GM21367 (cell line): ENCODE measurements at regions not wholly inside any gene's neighbourhood (a gene's known extent, or its start where the extent isn't known, plus 50 kb on each side); places are given as distances from the start of the nearest gene placed in this dataset.

Experiments used
- ATAC-seq: cut with Tn5 transposase; IDR thresholded peaks from one replicate; pipeline ENCODE4 v1.9.1; 2021; ENCODE audit not compliant: unreplicated experiment

DNA sequence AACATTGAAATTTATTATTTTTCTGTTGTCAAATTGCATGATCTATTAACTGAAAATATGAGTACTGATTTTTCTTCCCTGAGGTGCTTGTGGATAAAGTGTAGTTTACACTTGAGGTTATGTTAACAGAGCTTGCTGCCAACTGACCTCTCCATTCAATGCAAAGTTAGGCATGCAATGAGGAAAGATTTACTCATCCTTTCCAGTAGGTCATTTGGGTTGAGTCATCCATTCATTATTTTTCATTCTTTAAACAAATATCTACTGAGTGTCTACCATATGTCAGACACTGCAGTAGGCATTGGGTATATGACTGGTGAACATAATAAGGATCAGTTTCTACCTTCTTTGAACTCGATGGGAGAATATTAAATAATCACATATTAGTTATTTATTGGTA lies 604.1 kb downstream of the EDEM1 start:
- no peak for ATAC-seq

- no peak for ATAC-seq
Observed at GRCh38 chr3:5796541-5796940, 609.0 kb downstream of the EDEM1 start.

DNA sequence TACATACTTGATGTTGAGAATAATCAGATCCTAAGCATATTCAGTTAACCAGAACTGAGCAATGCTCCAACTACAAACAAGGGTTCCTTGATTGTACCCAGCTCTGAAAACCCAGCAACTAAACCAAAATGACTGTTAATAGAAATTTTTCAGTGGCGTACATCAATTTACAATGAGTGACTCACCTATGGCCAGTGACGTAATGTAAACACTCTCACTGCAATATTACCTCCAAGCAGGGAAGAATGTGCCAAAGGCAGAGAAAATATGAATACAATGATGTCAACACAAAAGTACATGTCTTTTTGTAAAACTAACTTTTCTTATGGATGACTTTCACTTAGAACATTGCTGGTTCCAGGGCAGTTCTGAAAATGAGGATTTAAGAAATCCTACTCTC lies 611.3 kb downstream of the EDEM1 start:
- ATAC-seq, result no peak

DNA sequence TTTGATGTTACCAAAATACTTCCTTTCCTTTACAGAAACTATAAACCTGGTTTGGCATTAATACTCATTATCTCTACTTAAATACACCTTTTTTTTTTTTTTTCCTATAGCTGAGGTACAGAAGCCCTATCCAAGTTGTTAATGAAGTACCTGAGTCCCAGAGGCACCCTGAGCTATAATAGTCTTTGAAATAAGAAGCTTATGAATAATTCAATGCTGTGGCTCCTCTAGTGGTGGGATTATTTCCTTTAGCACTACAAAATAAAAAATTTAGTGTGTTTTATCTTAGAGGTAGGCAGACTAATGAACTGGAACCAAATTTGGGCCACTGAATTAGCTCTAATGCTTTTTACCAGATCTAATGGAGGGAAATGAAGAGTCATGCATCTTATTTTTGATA lies 611.9 kb downstream of the EDEM1 start:
- no peak for ATAC-seq

GRCh38 chr3:5800965-5801364 lies 613.5 kb downstream of the EDEM1 start:
- ATAC-seq, result no peak

DNA sequence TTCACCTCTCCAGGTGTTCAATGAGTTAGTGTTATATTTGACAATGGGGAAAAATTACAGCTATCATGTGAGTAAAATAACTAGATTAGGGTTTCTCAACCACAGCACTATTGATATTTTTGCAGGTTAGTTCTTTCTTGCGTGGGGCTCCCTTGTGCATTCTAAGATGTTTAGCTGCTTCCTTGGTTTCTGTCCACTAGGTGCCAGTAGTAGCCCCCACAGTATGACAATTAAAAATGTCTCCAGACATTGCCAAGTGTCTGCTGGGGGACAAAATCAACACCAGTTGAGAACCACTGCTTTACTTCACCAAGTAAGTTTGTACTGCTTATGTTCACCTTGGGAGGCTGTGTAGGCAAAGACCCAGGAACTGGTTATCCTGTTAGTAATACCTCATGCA lies 618.7 kb downstream of the EDEM1 start:
- peak; percentile 65 for ATAC-seq

DNA sequence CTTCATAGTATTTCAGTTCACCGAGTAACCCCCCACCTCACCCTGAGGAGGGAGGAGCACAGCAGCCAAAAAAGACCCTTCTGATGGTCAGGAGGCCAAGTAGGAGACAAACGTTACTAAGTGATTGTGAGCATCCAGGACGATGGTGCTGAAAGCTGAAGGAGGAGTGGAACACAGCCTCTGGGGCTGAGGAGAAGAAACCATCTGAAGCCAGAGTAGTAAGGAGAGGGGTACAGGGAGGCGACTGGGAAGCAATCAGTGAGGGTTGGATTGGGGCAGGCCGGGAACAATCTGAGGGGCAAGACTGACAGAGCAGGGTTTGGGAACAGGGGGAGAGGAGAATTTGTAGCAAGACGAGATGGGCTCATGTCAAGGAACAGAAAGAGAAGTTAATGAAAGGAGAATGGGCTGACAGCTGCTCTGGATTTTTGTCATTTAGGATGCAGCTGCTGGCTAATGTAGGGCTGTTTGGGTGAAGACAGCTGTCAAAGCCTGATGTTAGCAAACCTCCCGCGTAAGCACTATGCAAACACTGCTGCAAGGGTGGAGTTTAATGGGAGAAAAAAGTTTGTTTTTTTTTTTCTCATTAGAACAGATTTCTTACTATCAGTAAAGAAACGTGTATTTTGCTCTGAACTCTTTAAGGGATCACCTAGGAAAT lies 622.2 kb downstream of the EDEM1 start:
- ATAC-seq, result no peak

GRCh38 chr3:5811016-5811415 lies 623.5 kb downstream of the EDEM1 start:
- ATAC-seq, result no peak

- no peak for ATAC-seq
Observed at GRCh38 chr3:5813521-5813920, 626.0 kb downstream of the EDEM1 start.

- ATAC-seq, result no peak
Observed at GRCh38 chr3:5822843-5823242, 635.3 kb downstream of the EDEM1 start.

GRCh38 chr3:5826467-5826866 lies 639.0 kb downstream of the EDEM1 start:
- no peak for ATAC-seq

DNA sequence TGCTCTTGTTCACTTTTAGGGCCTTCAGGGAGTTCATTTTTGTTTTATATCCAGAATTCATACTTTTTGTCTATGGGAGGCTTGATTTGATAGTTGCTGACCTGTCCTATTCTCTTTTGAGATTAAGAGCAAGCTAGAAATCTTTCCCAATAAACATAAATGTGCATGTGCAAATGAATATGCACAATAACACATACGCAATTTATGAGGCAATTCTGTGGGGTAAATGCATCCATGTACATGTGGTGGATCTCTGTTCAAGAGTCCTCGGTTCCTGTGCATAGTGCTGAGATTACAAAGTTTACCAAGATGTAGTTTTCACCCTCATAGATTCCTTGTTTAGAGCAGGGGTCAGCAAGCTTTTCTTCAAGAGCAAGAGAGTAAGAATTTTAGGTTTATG lies 640.7 kb downstream of the EDEM1 start:
- no peak for ATAC-seq

DNA sequence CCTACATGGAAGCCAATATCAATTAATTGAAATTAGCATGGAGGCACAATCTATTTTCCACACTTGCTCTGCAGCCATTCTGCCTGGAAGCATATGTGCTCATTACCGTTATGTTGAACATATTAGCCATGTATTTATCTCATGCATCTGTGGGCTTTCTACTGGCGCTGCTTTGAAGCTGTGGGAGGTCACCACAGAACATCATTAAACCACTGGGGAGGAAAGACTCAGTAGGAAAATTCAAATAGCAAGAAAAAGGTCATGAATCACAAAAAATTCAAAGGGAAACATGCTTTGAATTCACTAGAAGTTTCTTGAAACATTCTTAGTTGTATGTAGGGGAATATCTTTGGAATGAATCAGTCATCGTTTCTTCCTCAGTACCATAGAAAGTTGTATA lies 652.5 kb downstream of the EDEM1 start:
- no peak for ATAC-seq

DNA sequence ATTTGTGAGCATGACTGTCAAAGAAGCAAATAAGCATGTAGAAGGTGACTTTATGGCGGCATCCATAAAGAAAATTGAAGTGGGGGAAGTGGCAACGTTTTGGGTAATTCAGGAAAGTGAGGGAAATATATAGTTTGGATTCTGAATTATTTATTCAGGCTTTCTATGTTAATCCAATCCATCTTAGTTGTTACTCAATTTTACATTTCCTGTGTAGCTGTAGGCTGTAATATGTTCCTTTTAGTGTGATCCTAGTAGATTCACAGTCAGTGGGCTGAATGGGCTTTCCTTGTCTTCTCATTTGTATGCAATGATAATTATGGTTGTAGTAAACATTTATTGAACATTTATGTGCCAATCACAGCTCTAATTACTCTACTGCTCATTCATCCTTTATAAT lies 654.1 kb downstream of the EDEM1 start:
- ATAC-seq, result no peak

GRCh38 chr3:5846261-5846660 lies 658.8 kb downstream of the EDEM1 start:
- ATAC-seq, result no peak

DNA sequence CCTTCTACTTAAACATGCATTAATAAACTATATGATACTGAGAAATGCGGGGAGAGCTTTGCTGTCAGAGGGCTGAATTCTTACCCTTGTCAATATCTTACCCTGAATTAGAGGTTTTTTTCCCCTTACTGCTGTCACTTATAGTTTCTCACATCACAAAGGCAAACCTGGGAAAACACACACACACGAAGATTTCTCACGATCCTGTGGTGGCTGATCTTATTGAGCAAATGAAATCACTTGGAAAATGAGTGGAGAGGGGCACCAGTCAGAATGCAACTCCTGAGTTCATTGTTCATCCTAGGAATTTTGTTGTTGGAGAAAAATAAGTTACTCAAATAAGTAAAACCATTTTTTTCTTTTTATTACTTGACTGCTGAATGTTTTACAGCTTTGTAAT lies 673.6 kb downstream of the EDEM1 start:
- no peak for ATAC-seq

- no peak for ATAC-seq
Observed at GRCh38 chr3:5874931-5875341, 687.4 kb downstream of the EDEM1 start.

- ATAC-seq, result no peak
Observed at GRCh38 chr3:5888851-5889250, 701.3 kb downstream of the EDEM1 start.

- ATAC-seq, result no peak
Observed at GRCh38 chr3:5889374-5889773, 701.9 kb downstream of the EDEM1 start.

- ATAC-seq, result no peak
Observed at GRCh38 chr3:5891711-5892110, 704.2 kb downstream of the EDEM1 start.

DNA sequence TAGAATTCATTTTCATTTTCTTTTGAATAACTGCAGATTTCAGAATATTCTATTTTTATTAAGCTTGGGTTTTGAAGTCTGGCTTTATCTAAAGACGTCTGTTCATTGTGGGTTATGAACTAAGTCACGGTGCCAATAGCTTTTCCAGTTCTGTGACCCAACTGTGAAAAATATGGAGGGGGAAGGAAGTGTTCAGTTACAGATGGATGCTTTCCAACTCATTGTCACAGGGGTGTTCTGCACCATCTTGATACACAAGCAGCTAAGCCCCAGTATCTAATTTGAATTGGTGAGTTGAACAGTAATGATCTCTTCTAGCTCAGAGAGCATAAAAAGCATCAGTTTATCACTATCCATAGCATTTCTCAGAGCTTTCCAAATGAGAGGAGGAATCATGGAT lies 710.6 kb downstream of the EDEM1 start:
- no peak for ATAC-seq

DNA sequence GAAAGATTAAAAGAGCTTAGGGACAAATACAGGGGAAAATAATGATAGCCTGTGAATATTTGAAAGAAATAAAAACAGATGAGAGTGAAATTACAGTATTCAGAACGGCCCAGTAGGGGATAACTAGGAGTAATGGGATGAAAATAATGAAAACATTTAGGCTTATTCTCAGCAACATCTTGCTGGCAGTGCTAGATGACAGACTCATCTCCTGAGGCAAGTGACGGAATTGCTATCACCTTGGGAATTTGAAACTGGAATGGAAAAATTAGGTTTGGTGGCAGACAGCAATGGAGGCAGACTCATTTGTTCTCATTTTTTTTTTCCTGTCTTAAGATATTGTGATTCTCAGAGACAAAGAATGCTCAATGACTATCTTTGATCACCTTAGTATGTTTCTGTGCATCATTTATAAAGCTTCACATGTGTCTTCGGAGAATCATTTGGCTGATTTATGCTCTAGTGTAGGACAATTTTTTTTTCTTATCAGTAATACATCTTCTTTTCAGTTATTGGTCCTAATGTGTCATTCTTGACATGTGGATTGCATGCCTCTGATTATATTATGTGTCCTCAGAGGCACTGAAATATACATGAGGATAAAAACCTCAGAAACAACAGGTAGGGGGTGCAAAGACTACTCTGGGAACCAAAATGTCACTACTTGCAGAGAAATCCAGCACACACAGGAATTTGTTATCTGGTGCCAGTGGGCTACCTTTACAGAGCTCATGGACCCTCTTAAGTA lies 711.7 kb downstream of the EDEM1 start:
- ATAC-seq, result no peak

DNA sequence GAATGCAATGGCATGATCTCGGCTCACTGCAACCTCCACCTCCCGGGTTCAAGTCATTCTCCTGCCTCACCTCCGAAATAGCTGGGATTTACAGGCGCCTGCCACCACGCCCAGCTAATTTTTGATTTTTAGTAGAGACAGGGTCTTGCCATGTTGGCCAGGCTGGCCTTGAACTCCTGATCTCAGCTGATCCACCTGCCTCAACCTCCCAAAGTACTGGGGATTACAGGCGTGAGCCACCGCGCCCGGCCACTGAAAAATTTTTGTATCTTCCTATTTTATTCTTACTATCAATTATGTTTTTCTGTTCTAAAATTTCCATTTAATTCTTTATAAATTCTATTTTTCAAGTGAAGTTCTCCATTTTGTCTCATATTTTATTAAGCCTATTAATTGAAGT lies 730.4 kb downstream of the EDEM1 start:
- no peak for ATAC-seq
